HEK293 (cell line): ENCODE measurements at regions not wholly inside any gene's neighbourhood (a gene's known extent, or its start where the extent isn't known, plus 50 kb on each side); places are given as distances from the start of the nearest gene placed in this dataset.

Experiments used
- CTCF ChIA-PET: fragments of 350-600 bp; formaldehyde crosslinking; extraction: SDS; loops from one replicate; lab custom pipeline; 2021; ENCODE audit warnings: antibody characterized with exemption; lab: Yijun Ruan, JAX
- POLR2A ChIA-PET: fragments of 300-600 bp; formaldehyde crosslinking; extraction: SDS; loops from one replicate; lab custom pipeline; 2020; ENCODE audit warnings: antibody characterized with exemption, inconsistent platforms; lab: Yijun Ruan, JAX
- H3K27ac ChIP-seq: fragments of 200-500 bp; sonication (Bioruptor generic); 2 replicates; pipeline ENCODE4 v1.5.1; 2014; ENCODE audit warnings: low read depth, low read length, control low read depth, inconsistent platforms; ENCODE audit errors: extremely low read depth
- H3K36me3 ChIP-seq, 2 experiments: fragments of 200-500 bp in 1 of 2; sonication (Bioruptor generic) in 1 of 2; 1 replicate in 1 of 2; 2 replicates in 1 of 2; pipeline ENCODE4 v1.5.1; 2014 to 2017; ENCODE audit warnings: inconsistent platforms in 2 of 2, low read length in 2 of 2; ENCODE audit not compliant: control insufficient read depth in 2 of 2, insufficient read depth in 1 of 2
- H3K4me1 ChIP-seq: fragments of 200-500 bp; sonication (Bioruptor generic); 2 replicates; pipeline ENCODE4 v1.5.1; 2014; ENCODE audit warnings: mild to moderate bottlenecking, low read length, inconsistent platforms; ENCODE audit not compliant: control insufficient read depth, insufficient read depth
- H3K4me3 ChIP-seq: 2 replicates; pipeline ENCODE4 v1.5.1; 2011; ENCODE audit warnings: low read depth, mild to moderate bottlenecking, control low read depth, low read length, moderate library complexity
- H3K9me3 ChIP-seq: fragments of 200-500 bp; sonication (Bioruptor generic); 2 replicates; pipeline ENCODE4 v1.5.1; 2014; ENCODE audit warnings: low read depth, low read length, inconsistent platforms; ENCODE audit not compliant: control insufficient read depth, insufficient read depth
- GFI1B ChIP-seq: fragments of 450-650 bp; formaldehyde crosslinking; IDR thresholded peaks from 2 replicates; pipeline ENCODE4 v1.5.1; 2016; ENCODE audit warnings: missing biosample characterization, missing genetic modification characterization
- PRDM1 ChIP-seq: fragments of 450-650 bp; formaldehyde crosslinking; IDR thresholded peaks from 2 replicates; pipeline ENCODE4; 2016; ENCODE audit warnings: missing biosample characterization, missing genetic modification characterization
- SCRT1 ChIP-seq: fragments of 450-650 bp; formaldehyde crosslinking; IDR thresholded peaks from 2 replicates; pipeline ENCODE4 v1.5.1; 2016; ENCODE audit warnings: missing biosample characterization, missing genetic modification characterization, borderline replicate concordance
- TRIM28 ChIP-seq: IDR thresholded peaks from 2 replicates; pipeline ENCODE4 v1.6.1; 2011; ENCODE audit warnings: low read length, control low read depth, borderline replicate concordance
- ZFP37 ChIP-seq: fragments of 450-650 bp; formaldehyde crosslinking; IDR thresholded peaks from 2 replicates; pipeline ENCODE4 v1.5.1; 2016; ENCODE audit warnings: missing biosample characterization, missing genetic modification characterization
- ZNF132 ChIP-seq: fragments of 450-650 bp; formaldehyde crosslinking; IDR thresholded peaks from 2 replicates; pipeline ENCODE4 v1.5.1; 2017; ENCODE audit warnings: missing biosample characterization, missing genetic modification characterization, borderline replicate concordance
- ZNF133 ChIP-seq: fragments of 450-650 bp; formaldehyde crosslinking; IDR thresholded peaks from 2 replicates; pipeline ENCODE4 v1.5.1; 2016; ENCODE audit warnings: missing biosample characterization, missing genetic modification characterization
- ZNF157 ChIP-seq: fragments of 450-650 bp; formaldehyde crosslinking; IDR thresholded peaks from 2 replicates; pipeline ENCODE4 v1.5.1; 2016; ENCODE audit warnings: missing biosample characterization, missing genetic modification characterization
- ZNF175 ChIP-seq: fragments of 450-650 bp; formaldehyde crosslinking; IDR thresholded peaks from 2 replicates; pipeline ENCODE4 v1.5.1; 2016; ENCODE audit warnings: missing biosample characterization, missing genetic modification characterization
- ZNF37A ChIP-seq: fragments of 450-650 bp; IDR thresholded peaks from 2 replicates; pipeline ENCODE4 v1.5.1; 2018; ENCODE audit warnings: missing biosample characterization, missing genetic modification characterization
- ZNF473 ChIP-seq: fragments of 450-650 bp; formaldehyde crosslinking; IDR thresholded peaks from 2 replicates; pipeline ENCODE4 v1.5.1; 2017; ENCODE audit warnings: missing biosample characterization, missing genetic modification characterization
- ZNF548 ChIP-seq: fragments of 450-650 bp; formaldehyde crosslinking; IDR thresholded peaks from 2 replicates; pipeline ENCODE4 v1.5.1; 2016; ENCODE audit warnings: missing biosample characterization, missing genetic modification characterization
- ZSCAN16 ChIP-seq: fragments of 450-650 bp; formaldehyde crosslinking; IDR thresholded peaks from 2 replicates; pipeline ENCODE4 v1.5.1; 2016; ENCODE audit warnings: missing biosample characterization, missing genetic modification characterization
- TF ChIP-seq, protein P1 (sequence below): fragments of 450-650 bp; formaldehyde crosslinking; IDR thresholded peaks from 2 replicates; pipeline ENCODE4 v1.5.1; 2016; ENCODE audit warnings: missing biosample characterization, missing genetic modification characterization
- TF ChIP-seq, protein P2 (sequence below): fragments of 450-650 bp; formaldehyde crosslinking; IDR thresholded peaks from 2 replicates; pipeline ENCODE4 v1.5.1; 2016; ENCODE audit warnings: missing biosample characterization, missing genetic modification characterization, borderline replicate concordance
- TF ChIP-seq, protein P3 (sequence below): fragments of 450-650 bp; formaldehyde crosslinking; IDR thresholded peaks from 2 replicates; pipeline ENCODE4 v1.5.1; 2016; ENCODE audit warnings: missing biosample characterization, missing genetic modification characterization
- TF ChIP-seq, protein P4 (sequence below): fragments of 450-650 bp; formaldehyde crosslinking; IDR thresholded peaks from 2 replicates; pipeline ENCODE4 v1.5.1; 2016; ENCODE audit warnings: missing biosample characterization, missing genetic modification characterization
- TF ChIP-seq, protein P5 (sequence below): fragments of 450-650 bp; formaldehyde crosslinking; IDR thresholded peaks from 2 replicates; pipeline ENCODE4 v1.5.1; 2016; ENCODE audit warnings: missing biosample characterization, missing genetic modification characterization

DNA sequence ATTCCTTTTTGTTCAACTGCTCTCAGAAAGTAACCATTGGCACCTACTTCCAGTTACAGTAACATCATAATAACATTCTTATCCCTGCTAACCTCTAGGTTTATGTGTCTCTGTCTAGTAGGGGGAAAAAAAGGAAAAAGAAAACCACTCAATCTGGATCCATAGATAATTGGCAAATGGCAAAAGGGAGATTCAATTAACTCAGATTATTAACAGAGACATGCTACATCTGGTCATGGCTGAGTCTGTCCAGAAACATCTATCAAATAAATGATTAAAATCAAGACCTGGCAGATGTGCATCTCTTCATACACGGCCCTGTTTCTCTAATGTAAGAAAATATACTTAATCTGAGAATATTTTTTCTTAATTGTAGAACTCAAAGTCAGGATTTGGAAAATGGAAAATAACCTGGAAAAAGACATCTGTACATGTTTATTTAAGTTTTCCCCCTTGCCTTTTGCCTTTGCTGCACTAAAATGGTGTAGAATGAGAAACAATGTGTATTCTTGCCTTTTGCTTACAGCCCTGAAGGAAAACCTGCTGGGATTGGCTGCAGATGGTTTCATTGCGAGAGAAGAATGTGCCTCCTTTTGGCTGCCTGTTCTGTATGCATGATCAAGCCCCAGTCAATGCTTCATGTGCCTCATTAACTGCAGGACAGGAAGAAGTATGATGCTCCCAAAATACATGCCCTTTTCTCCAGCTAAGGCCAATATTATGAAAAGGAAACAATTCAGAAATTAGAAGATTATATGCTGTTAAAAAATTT lies 921.6 kb upstream of the PCDH20 start:
- CTCF ChIA-PET: no interaction called here
- no peak overlapping the region for H3K27ac ChIP-seq
- H3K36me3 ChIP-seq: no peaks in the 10 kb centered on the region
- no peaks in the 10 kb centered on the region for H3K9me3 ChIP-seq
- TF ChIP-seq ZNF157 (tag by site-specific recombination): no peak
- TF ChIP-seq TRIM28: 0 out of 2 replicates have a peak, but pooled peaks have one; percentile 39
- H3K4me3 ChIP-seq: no peak overlapping the region
- H3K4me1 ChIP-seq: no peaks in the 10 kb centered on the region
- POLR2A ChIA-PET: no interaction called here

DNA sequence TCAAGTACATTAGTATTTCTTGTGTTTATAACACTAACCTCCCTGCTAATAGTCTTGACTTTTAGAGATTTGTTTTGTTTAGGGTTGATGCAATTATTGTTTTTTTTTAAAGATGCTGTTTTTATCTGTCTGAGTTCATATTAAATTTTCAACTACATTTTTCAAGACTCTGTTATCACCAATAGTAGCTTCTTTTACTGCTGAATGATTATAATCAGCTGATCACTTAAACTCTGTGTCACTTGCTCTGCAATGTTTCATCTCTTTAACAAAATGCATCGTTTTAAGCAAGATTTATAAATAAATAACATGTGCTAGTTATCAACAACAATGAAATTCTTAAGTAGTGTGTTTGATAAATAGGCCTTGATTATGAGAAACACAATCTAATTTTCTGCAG lies 920.9 kb upstream of the PCDH20 start:
- no peaks in the 10 kb centered on the region for H3K36me3 ChIP-seq
- H3K4me3 ChIP-seq: no peak overlapping the region
- no peaks in the 10 kb centered on the region for H3K9me3 ChIP-seq
- POLR2A ChIA-PET: no interaction called here
- TF ChIP-seq ZSCAN16 (tag by site-specific recombination) (no peak), ZNF473 (no peak), PRDM1 (no peak), GFI1B (tag by site-specific recombination) (no peak), ZNF548 (tag by site-specific recombination) (no peak), SCRT1 (tag by site-specific recombination) (no peak)
- TF ChIP-seq, protein P1, sequence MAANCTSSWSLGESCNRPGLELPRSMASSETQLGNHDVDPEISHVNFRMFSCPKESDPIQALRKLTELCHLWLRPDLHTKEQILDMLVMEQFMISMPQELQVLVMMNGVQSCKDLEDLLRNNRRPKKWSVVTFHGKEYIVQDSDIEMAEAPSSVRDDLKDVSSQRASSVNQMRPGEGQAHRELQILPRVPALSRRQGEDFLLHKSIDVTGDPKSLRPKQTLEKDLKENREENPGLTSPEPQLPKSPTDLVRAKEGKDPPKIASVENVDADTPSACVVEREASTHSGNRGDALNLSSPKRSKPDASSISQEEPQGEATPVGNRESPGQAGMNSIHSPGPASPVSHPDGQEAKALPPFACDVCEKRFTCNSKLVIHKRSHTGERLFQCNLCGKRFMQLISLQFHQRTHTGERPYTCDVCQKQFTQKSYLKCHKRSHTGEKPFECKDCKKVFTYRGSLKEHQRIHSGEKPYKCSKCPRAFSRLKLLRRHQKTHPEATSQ (tag by site-specific recombination): no peak
- TF ChIP-seq, protein P2, sequence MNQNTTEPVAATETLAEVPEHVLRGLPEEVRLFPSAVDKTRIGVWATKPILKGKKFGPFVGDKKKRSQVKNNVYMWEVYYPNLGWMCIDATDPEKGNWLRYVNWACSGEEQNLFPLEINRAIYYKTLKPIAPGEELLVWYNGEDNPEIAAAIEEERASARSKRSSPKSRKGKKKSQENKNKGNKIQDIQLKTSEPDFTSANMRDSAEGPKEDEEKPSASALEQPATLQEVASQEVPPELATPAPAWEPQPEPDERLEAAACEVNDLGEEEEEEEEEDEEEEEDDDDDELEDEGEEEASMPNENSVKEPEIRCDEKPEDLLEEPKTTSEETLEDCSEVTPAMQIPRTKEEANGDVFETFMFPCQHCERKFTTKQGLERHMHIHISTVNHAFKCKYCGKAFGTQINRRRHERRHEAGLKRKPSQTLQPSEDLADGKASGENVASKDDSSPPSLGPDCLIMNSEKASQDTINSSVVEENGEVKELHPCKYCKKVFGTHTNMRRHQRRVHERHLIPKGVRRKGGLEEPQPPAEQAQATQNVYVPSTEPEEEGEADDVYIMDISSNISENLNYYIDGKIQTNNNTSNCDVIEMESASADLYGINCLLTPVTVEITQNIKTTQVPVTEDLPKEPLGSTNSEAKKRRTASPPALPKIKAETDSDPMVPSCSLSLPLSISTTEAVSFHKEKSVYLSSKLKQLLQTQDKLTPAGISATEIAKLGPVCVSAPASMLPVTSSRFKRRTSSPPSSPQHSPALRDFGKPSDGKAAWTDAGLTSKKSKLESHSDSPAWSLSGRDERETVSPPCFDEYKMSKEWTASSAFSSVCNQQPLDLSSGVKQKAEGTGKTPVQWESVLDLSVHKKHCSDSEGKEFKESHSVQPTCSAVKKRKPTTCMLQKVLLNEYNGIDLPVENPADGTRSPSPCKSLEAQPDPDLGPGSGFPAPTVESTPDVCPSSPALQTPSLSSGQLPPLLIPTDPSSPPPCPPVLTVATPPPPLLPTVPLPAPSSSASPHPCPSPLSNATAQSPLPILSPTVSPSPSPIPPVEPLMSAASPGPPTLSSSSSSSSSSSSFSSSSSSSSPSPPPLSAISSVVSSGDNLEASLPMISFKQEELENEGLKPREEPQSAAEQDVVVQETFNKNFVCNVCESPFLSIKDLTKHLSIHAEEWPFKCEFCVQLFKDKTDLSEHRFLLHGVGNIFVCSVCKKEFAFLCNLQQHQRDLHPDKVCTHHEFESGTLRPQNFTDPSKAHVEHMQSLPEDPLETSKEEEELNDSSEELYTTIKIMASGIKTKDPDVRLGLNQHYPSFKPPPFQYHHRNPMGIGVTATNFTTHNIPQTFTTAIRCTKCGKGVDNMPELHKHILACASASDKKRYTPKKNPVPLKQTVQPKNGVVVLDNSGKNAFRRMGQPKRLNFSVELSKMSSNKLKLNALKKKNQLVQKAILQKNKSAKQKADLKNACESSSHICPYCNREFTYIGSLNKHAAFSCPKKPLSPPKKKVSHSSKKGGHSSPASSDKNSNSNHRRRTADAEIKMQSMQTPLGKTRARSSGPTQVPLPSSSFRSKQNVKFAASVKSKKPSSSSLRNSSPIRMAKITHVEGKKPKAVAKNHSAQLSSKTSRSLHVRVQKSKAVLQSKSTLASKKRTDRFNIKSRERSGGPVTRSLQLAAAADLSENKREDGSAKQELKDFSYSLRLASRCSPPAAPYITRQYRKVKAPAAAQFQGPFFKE (tag by site-specific recombination): no peak
- H3K27ac ChIP-seq: no peak overlapping the region
- no peaks in the 10 kb centered on the region for H3K4me1 ChIP-seq
- CTCF ChIA-PET: no interaction called here

DNA sequence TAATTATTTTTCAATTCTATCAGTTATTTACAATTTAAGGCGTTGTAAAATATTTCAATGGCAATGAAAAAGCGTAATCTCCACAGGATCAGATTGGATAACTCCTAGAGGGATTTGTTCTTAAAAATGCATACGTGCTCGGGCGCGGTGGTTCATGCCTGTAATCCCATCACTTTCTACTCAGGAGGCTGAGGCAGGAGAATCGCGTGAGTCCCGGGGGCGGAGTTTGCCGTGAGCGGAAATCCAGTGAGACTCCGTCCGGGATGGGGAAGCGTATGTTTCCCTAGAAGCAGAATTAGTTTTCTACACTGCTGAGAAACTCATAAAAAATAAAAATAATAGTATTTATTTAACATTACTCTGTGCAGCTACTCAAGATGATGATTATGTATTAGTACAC lies 917.8 kb upstream of the PCDH20 start:
- no peaks in the 10 kb centered on the region for H3K9me3 ChIP-seq
- no peak overlapping the region for H3K4me3 ChIP-seq
- POLR2A ChIA-PET: no interaction called here
- no peak overlapping the region for H3K27ac ChIP-seq
- H3K36me3 ChIP-seq: no peaks in the 10 kb centered on the region
- CTCF ChIA-PET: no interaction called here
- H3K4me1 ChIP-seq: no peaks in the 10 kb centered on the region
- TF ChIP-seq, protein P3, sequence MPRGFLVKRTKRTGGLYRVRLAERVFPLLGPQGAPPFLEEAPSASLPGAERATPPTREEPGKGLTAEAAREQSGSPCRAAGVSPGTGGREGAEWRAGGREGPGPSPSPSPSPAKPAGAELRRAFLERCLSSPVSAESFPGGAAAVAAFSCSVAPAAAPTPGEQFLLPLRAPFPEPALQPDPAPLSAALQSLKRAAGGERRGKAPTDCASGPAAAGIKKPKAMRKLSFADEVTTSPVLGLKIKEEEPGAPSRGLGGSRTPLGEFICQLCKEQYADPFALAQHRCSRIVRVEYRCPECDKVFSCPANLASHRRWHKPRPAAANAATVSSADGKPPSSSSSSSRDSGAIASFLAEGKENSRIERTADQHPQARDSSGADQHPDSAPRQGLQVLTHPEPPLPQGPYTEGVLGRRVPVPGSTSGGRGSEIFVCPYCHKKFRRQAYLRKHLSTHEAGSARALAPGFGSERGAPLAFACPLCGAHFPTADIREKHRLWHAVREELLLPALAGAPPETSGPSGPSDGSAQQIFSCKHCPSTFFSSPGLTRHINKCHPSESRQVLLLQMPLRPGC (tag by site-specific recombination): no peak
- TF ChIP-seq ZFP37 (tag by site-specific recombination) (no peak), ZNF37A (no peak), ZNF132 (no peak), ZNF133 (no peak), ZNF175 (tag by site-specific recombination) (no peak)
- TF ChIP-seq, protein P4, sequence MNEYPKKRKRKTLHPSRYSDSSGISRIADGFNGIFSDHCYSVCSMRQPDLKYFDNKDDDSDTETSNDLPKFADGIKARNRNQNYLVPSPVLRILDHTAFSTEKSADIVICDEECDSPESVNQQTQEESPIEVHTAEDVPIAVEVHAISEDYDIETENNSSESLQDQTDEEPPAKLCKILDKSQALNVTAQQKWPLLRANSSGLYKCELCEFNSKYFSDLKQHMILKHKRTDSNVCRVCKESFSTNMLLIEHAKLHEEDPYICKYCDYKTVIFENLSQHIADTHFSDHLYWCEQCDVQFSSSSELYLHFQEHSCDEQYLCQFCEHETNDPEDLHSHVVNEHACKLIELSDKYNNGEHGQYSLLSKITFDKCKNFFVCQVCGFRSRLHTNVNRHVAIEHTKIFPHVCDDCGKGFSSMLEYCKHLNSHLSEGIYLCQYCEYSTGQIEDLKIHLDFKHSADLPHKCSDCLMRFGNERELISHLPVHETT (tag by site-specific recombination): no peak
- TF ChIP-seq, protein P5, sequence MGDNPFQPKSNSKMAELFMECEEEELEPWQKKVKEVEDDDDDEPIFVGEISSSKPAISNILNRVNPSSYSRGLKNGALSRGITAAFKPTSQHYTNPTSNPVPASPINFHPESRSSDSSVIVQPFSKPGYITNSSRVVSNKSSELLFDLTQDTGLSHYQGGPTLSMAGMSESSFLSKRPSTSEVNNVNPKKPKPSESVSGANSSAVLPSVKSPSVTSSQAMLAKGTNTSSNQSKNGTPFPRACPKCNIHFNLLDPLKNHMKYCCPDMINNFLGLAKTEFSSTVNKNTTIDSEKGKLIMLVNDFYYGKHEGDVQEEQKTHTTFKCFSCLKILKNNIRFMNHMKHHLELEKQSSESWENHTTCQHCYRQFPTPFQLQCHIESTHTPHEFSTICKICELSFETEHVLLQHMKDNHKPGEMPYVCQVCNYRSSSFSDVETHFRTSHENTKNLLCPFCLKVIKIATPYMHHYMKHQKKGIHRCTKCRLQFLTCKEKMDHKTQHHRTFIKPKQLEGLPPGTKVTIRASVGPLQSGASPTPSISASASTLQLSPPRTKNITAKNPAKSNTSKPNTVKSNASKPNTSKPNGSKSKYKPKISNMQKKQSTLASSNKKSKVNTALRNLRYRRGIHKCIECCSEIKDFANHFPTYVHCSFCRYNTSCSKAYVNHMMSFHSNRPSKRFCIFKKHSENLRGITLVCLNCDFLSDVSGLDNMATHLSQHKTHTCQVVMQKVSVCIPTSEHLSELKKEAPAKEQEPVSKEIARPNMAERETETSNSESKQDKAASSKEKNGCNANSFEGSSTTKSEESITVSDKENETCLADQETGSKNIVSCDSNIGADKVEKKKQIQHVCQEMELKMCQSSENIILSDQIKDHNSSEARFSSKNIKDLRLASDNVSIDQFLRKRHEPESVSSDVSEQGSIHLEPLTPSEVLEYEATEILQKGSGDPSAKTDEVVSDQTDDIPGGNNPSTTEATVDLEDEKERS: no peak
